Panc1 (cell line): ENCODE measurements at regions not wholly inside any gene's neighbourhood (a gene's known extent, or its start where the extent isn't known, plus 50 kb on each side); places are given as distances from the start of the nearest gene placed in this dataset.

Experiments
- CTCF ChIP-seq: fragments of 450-650 bp; IDR thresholded peaks from 2 replicates; pipeline ENCODE4 v1.5.1; 2017; ENCODE audit warnings: mild to moderate bottlenecking
- TCF7L2 ChIP-seq: IDR thresholded peaks from 2 replicates; pipeline ENCODE4 v1.6.1; 2011; ENCODE audit warnings: mild to moderate bottlenecking, low read depth, low read length, inconsistent platforms

GRCh38 chr14:44700184-44700583 lies 193.1 kb upstream of the FSCB start:
- TF ChIP-seq CTCF (no peak), TCF7L2 (no peak)
